ENCODE measurements at regions not wholly inside any gene's neighbourhood (a gene's known extent, or its start where the extent isn't known, plus 50 kb on each side); places are given as distances from the start of the nearest gene placed in this dataset.

- Histone ChIP-seq H3K27ac (ENCODE audit: low read depth, low read length) (no peak overlapping the region), H3K27me3 (ENCODE audit: insufficient read depth, low read length, poor library complexity, severe bottlenecking) (no peaks in the 10 kb centered on the region), H3K4me3 (ENCODE audit: low read length) (no peak overlapping the region), H3K9me3 (ENCODE audit: low read length) (no peaks in the 10 kb centered on the region), H3K36me3 (ENCODE audit: insufficient read depth, low read length) (no peaks in the 10 kb centered on the region), H3K4me1 (ENCODE audit: insufficient read depth, low read length) (no peaks in the 10 kb centered on the region)
- Mint-ChIP-seq H3K9me3 (no peaks in the 10 kb centered on the region), H3K27me3 (no peaks in the 10 kb centered on the region), H3K4me3 (no peak overlapping the region), H3K4me1 (no peaks in the 10 kb centered on the region), H3K36me3 (no peaks in the 10 kb centered on the region), H3K27ac (no peak overlapping the region)
- no peak for DNase-seq
- ChIA-PET POLR2A (no interaction called here), CTCF (no interaction called here)
Observed at GRCh38 chr2:53434466-53434865, 333.1 kb upstream of the CHAC2 start.

- Mint-ChIP-seq H3K36me3 (no peaks in the 10 kb centered on the region), H3K27ac (no peak overlapping the region), H3K4me1 (no peaks in the 10 kb centered on the region), H3K9me3 (no peaks in the 10 kb centered on the region), H3K4me3 (no peak overlapping the region), H3K27me3 (peaks cover 0 to 4% of the 10 kb centered on the region in 2 donors)
- ChIA-PET POLR2A (no interaction called here), CTCF (no interaction called here)
- Histone ChIP-seq H3K4me1 (ENCODE audit: insufficient read depth, low read length) (no peaks in the 10 kb centered on the region), H3K9me3 (ENCODE audit: low read length) (no peaks in the 10 kb centered on the region), H3K36me3 (ENCODE audit: insufficient read depth, low read length) (no peaks in the 10 kb centered on the region), H3K4me3 (ENCODE audit: low read length) (no peak overlapping the region), H3K27me3 (ENCODE audit: insufficient read depth, low read length, poor library complexity, severe bottlenecking) (no peaks in the 10 kb centered on the region), H3K27ac (ENCODE audit: low read depth, low read length) (no peak overlapping the region)
- DNase-seq: no peak
Observed at GRCh38 chr2:53432936-53433335, 334.7 kb upstream of the CHAC2 start.

- ChIA-PET CTCF (no interaction called here), POLR2A (no interaction called here)
- no peak for DNase-seq
- Histone ChIP-seq H3K9me3 (ENCODE audit: low read length) (no peaks in the 10 kb centered on the region), H3K27ac (ENCODE audit: low read depth, low read length) (no peak overlapping the region), H3K4me1 (ENCODE audit: insufficient read depth, low read length) (no peaks in the 10 kb centered on the region), H3K36me3 (ENCODE audit: insufficient read depth, low read length) (no peaks in the 10 kb centered on the region), H3K27me3 (ENCODE audit: insufficient read depth, low read length, poor library complexity, severe bottlenecking) (no peaks in the 10 kb centered on the region), H3K4me3 (ENCODE audit: low read length) (no peak overlapping the region)
- no peaks in the 10 kb centered on the region for H3K9me3 Mint-ChIP-seq
- H3K4me1 Mint-ChIP-seq: no peaks in the 10 kb centered on the region
- H3K4me3 Mint-ChIP-seq: no peak overlapping the region
- no peaks in the 10 kb centered on the region for H3K36me3 Mint-ChIP-seq
- H3K27me3 Mint-ChIP-seq: peaks cover 0 to 4% of the 10 kb centered on the region in 2 donors
- no peak overlapping the region for H3K27ac Mint-ChIP-seq
Observed at GRCh38 chr2:53429901-53430300, 337.7 kb upstream of the CHAC2 start.

- Mint-ChIP-seq H3K4me1 (peaks cover 0 to 16% (median 10%) of the 10 kb centered on the region in 3 donors), H3K36me3 (no peaks in the 10 kb centered on the region), H3K9me3 (peaks cover 0 to 6% (median 0%) of the 10 kb centered on the region in 5 donors), H3K27me3 (peaks cover 0 to 4% of the 10 kb centered on the region in 2 donors), H3K27ac (no peak overlapping the region), H3K4me3 (no peak overlapping the region)
- CTCF ChIA-PET: no interaction called here
- H3K36me3 ChIP-seq (ENCODE audit: insufficient read depth, low read length): no peaks in the 10 kb centered on the region
- H3K27me3 ChIP-seq (ENCODE audit: insufficient read depth, low read length, poor library complexity, severe bottlenecking): no peaks in the 10 kb centered on the region
- POLR2A ChIA-PET: no interaction called here
- no peaks in the 10 kb centered on the region for H3K9me3 ChIP-seq (ENCODE audit: low read length)
- no peak for DNase-seq
- H3K4me1 ChIP-seq (ENCODE audit: insufficient read depth, low read length): no peaks in the 10 kb centered on the region
- H3K27ac ChIP-seq (ENCODE audit: low read depth, low read length): no peak overlapping the region
- H3K4me3 ChIP-seq (ENCODE audit: low read length): no peak overlapping the region
Observed at GRCh38 chr2:53424902-53425301, 342.7 kb upstream of the CHAC2 start.

- H3K27me3 Mint-ChIP-seq: peaks cover 0 to under 1% of the 10 kb centered on the region in 2 donors
- no peaks in the 10 kb centered on the region for H3K36me3 Mint-ChIP-seq
- no peak overlapping the region for H3K27ac Mint-ChIP-seq
- Histone ChIP-seq H3K9me3 (ENCODE audit: low read length) (no peaks in the 10 kb centered on the region), H3K4me1 (ENCODE audit: insufficient read depth, low read length) (no peaks in the 10 kb centered on the region), H3K27ac (ENCODE audit: low read depth, low read length) (no peak overlapping the region), H3K36me3 (ENCODE audit: insufficient read depth, low read length) (no peaks in the 10 kb centered on the region), H3K4me3 (ENCODE audit: low read length) (no peak overlapping the region), H3K27me3 (ENCODE audit: insufficient read depth, low read length, poor library complexity, severe bottlenecking) (no peaks in the 10 kb centered on the region)
- H3K4me3 Mint-ChIP-seq: no peak overlapping the region
- POLR2A ChIA-PET: no interaction called here
- H3K4me1 Mint-ChIP-seq: peaks cover 0 to 16% (median 10%) of the 10 kb centered on the region in 3 donors
- H3K9me3 Mint-ChIP-seq: peaks cover 0 to 6% (median 0%) of the 10 kb centered on the region in 5 donors
- CTCF ChIA-PET: no interaction called here
- no peak for DNase-seq
Observed at GRCh38 chr2:53423465-53423864, 344.1 kb upstream of the CHAC2 start.

- Mint-ChIP-seq H3K4me1 (peaks cover 0 to 16% (median 10%) of the 10 kb centered on the region in 3 donors), H3K9me3 (peaks cover 0 to 6% (median 2%) of the 10 kb centered on the region in 5 donors), H3K4me3 (no peak overlapping the region), H3K36me3 (no peaks in the 10 kb centered on the region), H3K27me3 (no peaks in the 10 kb centered on the region), H3K27ac (no peak overlapping the region)
- Histone ChIP-seq H3K27me3 (ENCODE audit: insufficient read depth, low read length, poor library complexity, severe bottlenecking) (no peaks in the 10 kb centered on the region), H3K36me3 (ENCODE audit: insufficient read depth, low read length) (no peaks in the 10 kb centered on the region), H3K4me1 (ENCODE audit: insufficient read depth, low read length) (no peaks in the 10 kb centered on the region), H3K9me3 (ENCODE audit: low read length) (no peaks in the 10 kb centered on the region), H3K27ac (ENCODE audit: low read depth, low read length) (no peak overlapping the region), H3K4me3 (ENCODE audit: low read length) (no peak overlapping the region)
- DNase-seq: no peak
- ChIA-PET CTCF (no interaction called here), POLR2A (no interaction called here)
Observed at GRCh38 chr2:53422979-53423378, 344.6 kb upstream of the CHAC2 start.

GRCh38 chr2:53417385-53417784 lies 350.2 kb upstream of the CHAC2 start:
- CTCF ChIA-PET: no interaction called here
- no peaks in the 10 kb centered on the region for H3K27me3 Mint-ChIP-seq

GRCh38 chr2:53407363-53408080 lies 360.1 kb upstream of the CHAC2 start:
- H3K36me3 Mint-ChIP-seq: no peaks in the 10 kb centered on the region
- peaks cover 0 to 16% (median 4%) of the 10 kb centered on the region in 5 donors for H3K9me3 Mint-ChIP-seq
- H3K27me3 Mint-ChIP-seq: peaks cover 0 to 2% of the 10 kb centered on the region in 2 donors
- Histone ChIP-seq H3K27me3 (ENCODE audit: insufficient read depth, low read length, poor library complexity, severe bottlenecking) (no peaks in the 10 kb centered on the region), H3K4me3 (ENCODE audit: low read length) (no peak overlapping the region), H3K27ac (ENCODE audit: low read depth, low read length) (no peak overlapping the region), H3K4me1 (ENCODE audit: insufficient read depth, low read length) (no peaks in the 10 kb centered on the region), H3K9me3 (ENCODE audit: low read length) (no peaks in the 10 kb centered on the region), H3K36me3 (ENCODE audit: insufficient read depth, low read length) (no peaks in the 10 kb centered on the region)
- POLR2A ChIA-PET: no interaction called here
- CTCF ChIA-PET: no interaction called here
- no peak overlapping the region for H3K4me3 Mint-ChIP-seq
- no peaks in the 10 kb centered on the region for H3K4me1 Mint-ChIP-seq
- no peak overlapping the region for H3K27ac Mint-ChIP-seq
- DNase-seq: no peak

More at GRCh38 chr2:53417385-53417784, 350.2 kb upstream of the CHAC2 start:
- Mint-ChIP-seq H3K27ac (no peak overlapping the region), H3K4me3 (no peak overlapping the region), H3K4me1 (peaks cover 0 to 16% (median 10%) of the 10 kb centered on the region in 3 donors), H3K9me3 (peaks cover 2 to 8% (median 3%) of the 10 kb centered on the region in 5 donors), H3K36me3 (no peaks in the 10 kb centered on the region)
- Histone ChIP-seq H3K4me1 (ENCODE audit: insufficient read depth, low read length) (no peaks in the 10 kb centered on the region), H3K36me3 (ENCODE audit: insufficient read depth, low read length) (no peaks in the 10 kb centered on the region), H3K27me3 (ENCODE audit: insufficient read depth, low read length, poor library complexity, severe bottlenecking) (no peaks in the 10 kb centered on the region), H3K9me3 (ENCODE audit: low read length) (no peaks in the 10 kb centered on the region), H3K27ac (ENCODE audit: low read depth, low read length) (no peak overlapping the region), H3K4me3 (ENCODE audit: low read length) (no peak overlapping the region)
- POLR2A ChIA-PET: no interaction called here
- no peak for DNase-seq

Measured in CD8-positive, alpha-beta memory T cell (primary cell).